GM23338 (cell line): ENCODE measurements at regions not wholly inside any gene's neighbourhood (a gene's known extent, or its start where the extent isn't known, plus 50 kb on each side); places are given as distances from the start of the nearest gene placed in this dataset.
A peak's percentile ranks its signal among the peaks of the same experiment; 100 is the strongest.

Source experiments
- ATAC-seq: fragments of 200-7000 bp; cut with Tn5 transposase; 3 replicates; pipeline ENCODE4 v1.9.1; 2020
- DNase-seq: peaks from one replicate; pipeline ENCODE4 v3.0.0-alpha.2; 2015; ENCODE audit warnings: low spot score
- H2AFZ ChIP-seq: fragments of 200-600 bp; sonication (generic); 2 replicates; pipeline ENCODE4 v1.8.0; 2016; ENCODE audit warnings: antibody characterized with exemption, mild to moderate bottlenecking, moderate library complexity
- H3F3A ChIP-seq: fragments of 200-600 bp; sonication (generic); replicated peaks from 2 replicates; pipeline ENCODE4 v1.8.0; 2017; ENCODE audit warnings: antibody characterized with exemption, mixed run types, low read depth
- H3K27ac ChIP-seq: fragments of 200-600 bp; sonication (generic); 2 replicates; pipeline ENCODE4 v1.6.1; 2016; ENCODE audit warnings: low read depth
- H3K27me3 ChIP-seq: fragments of 200-600 bp; sonication (generic); 2 replicates; pipeline ENCODE4 v1.8.0; 2016; ENCODE audit warnings: mild to moderate bottlenecking, mixed run types, moderate library complexity; ENCODE audit not compliant: insufficient read depth
- H3K36me3 ChIP-seq: fragments of 200-600 bp; sonication (generic); 2 replicates; pipeline ENCODE4 v1.8.0; 2016; ENCODE audit warnings: mild to moderate bottlenecking; ENCODE audit not compliant: insufficient read depth
- H3K4me1 ChIP-seq: fragments of 200-600 bp; sonication (generic); 2 replicates; pipeline ENCODE4 v1.8.0; 2016; ENCODE audit warnings: mild to moderate bottlenecking, moderate library complexity; ENCODE audit not compliant: insufficient read depth
- H3K4me2 ChIP-seq: fragments of 200-600 bp; sonication (generic); 2 replicates; pipeline ENCODE4 v1.7.1; 2017; ENCODE audit warnings: mixed run types
- H3K4me3 ChIP-seq: fragments of 200-600 bp; sonication (generic); 2 replicates; pipeline ENCODE4 v1.6.1; 2016; ENCODE audit warnings: mixed run types
- H3K79me2 ChIP-seq: fragments of 200-600 bp; sonication (generic); replicated peaks from 2 replicates; pipeline ENCODE4 v1.8.0; 2017; ENCODE audit warnings: mild to moderate bottlenecking; ENCODE audit not compliant: insufficient read depth
- H3K9me2 ChIP-seq: fragments of 200-600 bp; sonication (generic); 2 replicates; pipeline ENCODE4 v1.8.0; 2017; ENCODE audit not compliant: insufficient read depth
- H4K20me1 ChIP-seq: fragments of 200-600 bp; sonication (generic); replicated peaks from 2 replicates; pipeline ENCODE4 v1.8.0; 2017; ENCODE audit warnings: mild to moderate bottlenecking; ENCODE audit not compliant: insufficient read depth
- H3K27ac Mint-ChIP-seq: 2 replicates; pipeline ENCODE4 v1.8.0; 2020; ENCODE audit warnings: inconsistent platforms, mild to moderate bottlenecking, moderate library complexity, mixed read lengths
- H3K27me3 Mint-ChIP-seq: 3 replicates; pipeline ENCODE4 v1.8.0; 2022; ENCODE audit warnings: low read depth, mild to moderate bottlenecking, moderate library complexity, mixed read lengths, inconsistent platforms; ENCODE audit not compliant: insufficient read depth, poor library complexity
- H3K36me3 Mint-ChIP-seq: 3 replicates; pipeline ENCODE4 v1.8.0; 2021; ENCODE audit warnings: low read depth, mild to moderate bottlenecking, inconsistent platforms, moderate library complexity, mixed read lengths
- H3K4me1 Mint-ChIP-seq: 3 replicates; pipeline ENCODE4 v1.8.0; 2020; ENCODE audit warnings: mild to moderate bottlenecking, inconsistent platforms, mixed read lengths
- H3K4me3 Mint-ChIP-seq: 3 replicates; pipeline ENCODE4 v1.8.0; 2021; ENCODE audit warnings: moderate library complexity, mild to moderate bottlenecking, inconsistent platforms, mixed read lengths
- H3K9me3 Mint-ChIP-seq: 3 replicates; pipeline ENCODE4 v1.8.0; 2020; ENCODE audit warnings: moderate library complexity, mild to moderate bottlenecking, inconsistent platforms, mixed read lengths
- CREB1 ChIP-seq: fragments of 250-450 bp; sonication (Bioruptor Pico); IDR thresholded peaks from 2 replicates; pipeline ENCODE4 v1.5.0; 2020; ENCODE audit warnings: low read depth, mild to moderate bottlenecking, moderate library complexity
- EZH2 ChIP-seq: fragments of 200-600 bp; sonication (generic); IDR thresholded peaks from one replicate; pipeline ENCODE4 v1.8.0; 2017; ENCODE audit warnings: antibody characterized with exemption, mild to moderate bottlenecking, low read depth; ENCODE audit not compliant: unreplicated experiment
- EZH2phosphoT487 ChIP-seq: fragments of 200-600 bp; sonication (generic); IDR thresholded peaks from one replicate; pipeline ENCODE4 v1.8.1; 2018; ENCODE audit warnings: antibody characterized with exemption; ENCODE audit not compliant: unreplicated experiment
- JUNB ChIP-seq: IDR thresholded peaks from one replicate; pipeline ENCODE4 v1.6.1; 2016; ENCODE audit warnings: antibody characterized with exemption; ENCODE audit not compliant: unreplicated experiment
- NANOG ChIP-seq: IDR thresholded peaks from 2 replicates; pipeline ENCODE4 v1.6.1; 2016; ENCODE audit warnings: antibody characterized with exemption, borderline replicate concordance
- POLR2AphosphoS5 ChIP-seq: IDR thresholded peaks from 2 replicates; pipeline ENCODE4 v1.6.1; 2016; ENCODE audit warnings: antibody characterized with exemption, low read depth
- STAT1 ChIP-seq: IDR thresholded peaks from one replicate; pipeline ENCODE4 v1.6.1; 2016; ENCODE audit warnings: antibody characterized with exemption; ENCODE audit not compliant: unreplicated experiment
- ZNF114 ChIP-seq: fragments of 250-450 bp; sonication (Bioruptor Pico); IDR thresholded peaks from 2 replicates; pipeline ENCODE4 v1.5.0; 2020; ENCODE audit warnings: mild to moderate bottlenecking, moderate library complexity
- ZNF331 ChIP-seq: fragments of 250-450 bp; sonication (Bioruptor Pico); IDR thresholded peaks from 2 replicates; pipeline ENCODE4 v1.5.0; 2020; ENCODE audit warnings: low read depth, mild to moderate bottlenecking, moderate library complexity
- TF ChIP-seq, protein P1 (sequence below), 2 experiments: fragments of 200-600 bp in 1 of 2; sonication (generic) in 1 of 2; conservative IDR thresholded peaks; 2 replicates each; pipeline versions ENCODE4 v1.5.1 to v1.6.1; 2016 to 2017; ENCODE audit warnings: antibody characterized with exemption in 2 of 2, low read depth in 2 of 2, mild to moderate bottlenecking in 2 of 2, moderate library complexity in 1 of 2
- TF ChIP-seq, protein P2 (sequence below): fragments of 250-450 bp; sonication (Bioruptor Pico); IDR thresholded peaks from 2 replicates; pipeline ENCODE4 v1.5.0; 2020; ENCODE audit warnings: mild to moderate bottlenecking, moderate library complexity
- TF ChIP-seq, protein P3 (sequence below): IDR thresholded peaks from one replicate; pipeline ENCODE4 v1.6.1; 2018; ENCODE audit warnings: antibody characterized with exemption; ENCODE audit not compliant: unreplicated experiment
- TF ChIP-seq, protein P4 (sequence below): IDR thresholded peaks from 2 replicates; pipeline ENCODE4 v1.6.1; 2016; ENCODE audit warnings: antibody characterized with exemption

DNA sequence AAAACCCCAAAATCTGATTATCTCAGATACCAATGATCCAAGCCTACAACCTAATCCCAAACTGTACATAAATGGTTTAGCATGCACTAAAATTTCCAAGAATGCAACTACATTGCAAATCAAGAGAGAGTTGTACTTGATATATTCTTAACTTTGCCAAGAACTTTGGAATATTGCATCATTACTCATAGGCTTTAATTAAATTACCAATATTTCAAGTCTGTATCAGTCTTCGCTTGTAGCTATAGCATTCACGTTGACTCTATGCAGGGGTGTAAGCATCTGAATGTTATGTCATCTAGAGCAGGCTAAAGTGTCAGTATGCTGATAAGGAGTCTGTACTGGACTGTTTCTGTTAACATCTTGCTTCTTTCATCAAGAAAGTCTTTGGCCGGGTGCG lies 56.3 kb downstream of the FOXI3 start:
- TF ChIP-seq ZNF114 (CRISPR knock-in tag), result no peak
- no peak for TF ChIP-seq JUNB
- TF ChIP-seq, protein P1, sequence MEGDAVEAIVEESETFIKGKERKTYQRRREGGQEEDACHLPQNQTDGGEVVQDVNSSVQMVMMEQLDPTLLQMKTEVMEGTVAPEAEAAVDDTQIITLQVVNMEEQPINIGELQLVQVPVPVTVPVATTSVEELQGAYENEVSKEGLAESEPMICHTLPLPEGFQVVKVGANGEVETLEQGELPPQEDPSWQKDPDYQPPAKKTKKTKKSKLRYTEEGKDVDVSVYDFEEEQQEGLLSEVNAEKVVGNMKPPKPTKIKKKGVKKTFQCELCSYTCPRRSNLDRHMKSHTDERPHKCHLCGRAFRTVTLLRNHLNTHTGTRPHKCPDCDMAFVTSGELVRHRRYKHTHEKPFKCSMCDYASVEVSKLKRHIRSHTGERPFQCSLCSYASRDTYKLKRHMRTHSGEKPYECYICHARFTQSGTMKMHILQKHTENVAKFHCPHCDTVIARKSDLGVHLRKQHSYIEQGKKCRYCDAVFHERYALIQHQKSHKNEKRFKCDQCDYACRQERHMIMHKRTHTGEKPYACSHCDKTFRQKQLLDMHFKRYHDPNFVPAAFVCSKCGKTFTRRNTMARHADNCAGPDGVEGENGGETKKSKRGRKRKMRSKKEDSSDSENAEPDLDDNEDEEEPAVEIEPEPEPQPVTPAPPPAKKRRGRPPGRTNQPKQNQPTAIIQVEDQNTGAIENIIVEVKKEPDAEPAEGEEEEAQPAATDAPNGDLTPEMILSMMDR (conservative IDR thresholded peaks at IDR 0.05; ENCODE audit: low read depth in 2 of 2), result no peak
- TF ChIP-seq, protein P2, sequence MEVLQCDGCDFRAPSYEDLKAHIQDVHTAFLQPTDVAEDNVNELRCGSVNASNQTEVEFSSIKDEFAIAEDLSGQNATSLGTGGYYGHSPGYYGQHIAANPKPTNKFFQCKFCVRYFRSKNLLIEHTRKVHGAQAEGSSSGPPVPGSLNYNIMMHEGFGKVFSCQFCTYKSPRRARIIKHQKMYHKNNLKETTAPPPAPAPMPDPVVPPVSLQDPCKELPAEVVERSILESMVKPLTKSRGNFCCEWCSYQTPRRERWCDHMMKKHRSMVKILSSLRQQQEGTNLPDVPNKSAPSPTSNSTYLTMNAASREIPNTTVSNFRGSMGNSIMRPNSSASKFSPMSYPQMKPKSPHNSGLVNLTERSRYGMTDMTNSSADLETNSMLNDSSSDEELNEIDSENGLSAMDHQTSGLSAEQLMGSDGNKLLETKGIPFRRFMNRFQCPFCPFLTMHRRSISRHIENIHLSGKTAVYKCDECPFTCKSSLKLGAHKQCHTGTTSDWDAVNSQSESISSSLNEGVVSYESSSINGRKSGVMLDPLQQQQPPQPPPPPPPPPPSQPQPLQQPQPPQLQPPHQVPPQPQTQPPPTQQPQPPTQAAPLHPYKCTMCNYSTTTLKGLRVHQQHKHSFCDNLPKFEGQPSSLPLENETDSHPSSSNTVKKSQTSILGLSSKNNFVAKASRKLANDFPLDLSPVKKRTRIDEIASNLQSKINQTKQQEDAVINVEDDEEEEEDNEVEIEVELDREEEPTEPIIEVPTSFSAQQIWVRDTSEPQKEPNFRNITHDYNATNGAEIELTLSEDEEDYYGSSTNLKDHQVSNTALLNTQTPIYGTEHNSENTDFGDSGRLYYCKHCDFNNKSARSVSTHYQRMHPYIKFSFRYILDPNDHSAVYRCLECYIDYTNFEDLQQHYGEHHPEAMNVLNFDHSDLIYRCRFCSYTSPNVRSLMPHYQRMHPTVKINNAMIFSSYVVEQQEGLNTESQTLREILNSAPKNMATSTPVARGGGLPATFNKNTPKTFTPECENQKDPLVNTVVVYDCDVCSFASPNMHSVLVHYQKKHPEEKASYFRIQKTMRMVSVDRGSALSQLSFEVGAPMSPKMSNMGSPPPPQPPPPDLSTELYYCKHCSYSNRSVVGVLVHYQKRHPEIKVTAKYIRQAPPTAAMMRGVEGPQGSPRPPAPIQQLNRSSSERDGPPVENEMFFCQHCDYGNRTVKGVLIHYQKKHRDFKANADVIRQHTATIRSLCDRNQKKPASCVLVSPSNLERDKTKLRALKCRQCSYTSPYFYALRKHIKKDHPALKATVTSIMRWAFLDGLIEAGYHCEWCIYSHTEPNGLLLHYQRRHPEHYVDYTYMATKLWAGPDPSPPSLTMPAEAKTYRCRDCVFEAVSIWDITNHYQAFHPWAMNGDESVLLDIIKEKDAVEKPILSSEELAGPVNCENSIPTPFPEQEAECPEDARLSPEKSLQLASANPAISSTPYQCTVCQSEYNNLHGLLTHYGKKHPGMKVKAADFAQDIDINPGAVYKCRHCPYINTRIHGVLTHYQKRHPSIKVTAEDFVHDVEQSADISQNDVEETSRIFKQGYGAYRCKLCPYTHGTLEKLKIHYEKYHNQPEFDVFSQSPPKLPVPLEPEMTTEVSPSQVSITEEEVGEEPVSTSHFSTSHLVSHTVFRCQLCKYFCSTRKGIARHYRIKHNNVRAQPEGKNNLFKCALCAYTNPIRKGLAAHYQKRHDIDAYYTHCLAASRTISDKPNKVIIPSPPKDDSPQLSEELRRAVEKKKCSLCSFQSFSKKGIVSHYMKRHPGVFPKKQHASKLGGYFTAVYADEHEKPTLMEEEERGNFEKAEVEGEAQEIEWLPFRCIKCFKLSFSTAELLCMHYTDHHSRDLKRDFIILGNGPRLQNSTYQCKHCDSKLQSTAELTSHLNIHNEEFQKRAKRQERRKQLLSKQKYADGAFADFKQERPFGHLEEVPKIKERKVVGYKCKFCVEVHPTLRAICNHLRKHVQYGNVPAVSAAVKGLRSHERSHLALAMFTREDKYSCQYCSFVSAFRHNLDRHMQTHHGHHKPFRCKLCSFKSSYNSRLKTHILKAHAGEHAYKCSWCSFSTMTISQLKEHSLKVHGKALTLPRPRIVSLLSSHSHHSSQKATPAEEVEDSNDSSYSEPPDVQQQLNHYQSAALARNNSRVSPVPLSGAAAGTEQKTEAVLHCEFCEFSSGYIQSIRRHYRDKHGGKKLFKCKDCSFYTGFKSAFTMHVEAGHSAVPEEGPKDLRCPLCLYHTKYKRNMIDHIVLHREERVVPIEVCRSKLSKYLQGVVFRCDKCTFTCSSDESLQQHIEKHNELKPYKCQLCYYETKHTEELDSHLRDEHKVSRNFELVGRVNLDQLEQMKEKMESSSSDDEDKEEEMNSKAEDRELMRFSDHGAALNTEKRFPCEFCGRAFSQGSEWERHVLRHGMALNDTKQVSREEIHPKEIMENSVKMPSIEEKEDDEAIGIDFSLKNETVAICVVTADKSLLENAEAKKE (CRISPR knock-in tag), result no peak
- no peak for TF ChIP-seq CREB1
- no peak for TF ChIP-seq STAT1
- TF ChIP-seq ZNF331 (CRISPR knock-in tag), result no peak
- no peak for TF ChIP-seq EZH2
- TF ChIP-seq NANOG, result no peak
- TF ChIP-seq EZH2phosphoT487, result no peak
- no peak for TF ChIP-seq POLR2AphosphoS5
- TF ChIP-seq, protein P3, sequence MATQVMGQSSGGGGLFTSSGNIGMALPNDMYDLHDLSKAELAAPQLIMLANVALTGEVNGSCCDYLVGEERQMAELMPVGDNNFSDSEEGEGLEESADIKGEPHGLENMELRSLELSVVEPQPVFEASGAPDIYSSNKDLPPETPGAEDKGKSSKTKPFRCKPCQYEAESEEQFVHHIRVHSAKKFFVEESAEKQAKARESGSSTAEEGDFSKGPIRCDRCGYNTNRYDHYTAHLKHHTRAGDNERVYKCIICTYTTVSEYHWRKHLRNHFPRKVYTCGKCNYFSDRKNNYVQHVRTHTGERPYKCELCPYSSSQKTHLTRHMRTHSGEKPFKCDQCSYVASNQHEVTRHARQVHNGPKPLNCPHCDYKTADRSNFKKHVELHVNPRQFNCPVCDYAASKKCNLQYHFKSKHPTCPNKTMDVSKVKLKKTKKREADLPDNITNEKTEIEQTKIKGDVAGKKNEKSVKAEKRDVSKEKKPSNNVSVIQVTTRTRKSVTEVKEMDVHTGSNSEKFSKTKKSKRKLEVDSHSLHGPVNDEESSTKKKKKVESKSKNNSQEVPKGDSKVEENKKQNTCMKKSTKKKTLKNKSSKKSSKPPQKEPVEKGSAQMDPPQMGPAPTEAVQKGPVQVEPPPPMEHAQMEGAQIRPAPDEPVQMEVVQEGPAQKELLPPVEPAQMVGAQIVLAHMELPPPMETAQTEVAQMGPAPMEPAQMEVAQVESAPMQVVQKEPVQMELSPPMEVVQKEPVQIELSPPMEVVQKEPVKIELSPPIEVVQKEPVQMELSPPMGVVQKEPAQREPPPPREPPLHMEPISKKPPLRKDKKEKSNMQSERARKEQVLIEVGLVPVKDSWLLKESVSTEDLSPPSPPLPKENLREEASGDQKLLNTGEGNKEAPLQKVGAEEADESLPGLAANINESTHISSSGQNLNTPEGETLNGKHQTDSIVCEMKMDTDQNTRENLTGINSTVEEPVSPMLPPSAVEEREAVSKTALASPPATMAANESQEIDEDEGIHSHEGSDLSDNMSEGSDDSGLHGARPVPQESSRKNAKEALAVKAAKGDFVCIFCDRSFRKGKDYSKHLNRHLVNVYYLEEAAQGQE, result no peak
- TF ChIP-seq, protein P4, sequence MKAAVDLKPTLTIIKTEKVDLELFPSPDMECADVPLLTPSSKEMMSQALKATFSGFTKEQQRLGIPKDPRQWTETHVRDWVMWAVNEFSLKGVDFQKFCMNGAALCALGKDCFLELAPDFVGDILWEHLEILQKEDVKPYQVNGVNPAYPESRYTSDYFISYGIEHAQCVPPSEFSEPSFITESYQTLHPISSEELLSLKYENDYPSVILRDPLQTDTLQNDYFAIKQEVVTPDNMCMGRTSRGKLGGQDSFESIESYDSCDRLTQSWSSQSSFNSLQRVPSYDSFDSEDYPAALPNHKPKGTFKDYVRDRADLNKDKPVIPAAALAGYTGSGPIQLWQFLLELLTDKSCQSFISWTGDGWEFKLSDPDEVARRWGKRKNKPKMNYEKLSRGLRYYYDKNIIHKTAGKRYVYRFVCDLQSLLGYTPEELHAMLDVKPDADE, result no peak
- H3K9me2 ChIP-seq, result no peaks in the 10 kb centered on the region
- H3K4me2 ChIP-seq, result no peak overlapping the region
- H3K4me1 ChIP-seq, result 0 out of 2 replicates have a peak, but pooled peaks cover 5% of the 10 kb centered on the region
- no peaks in the 10 kb centered on the region for H3K27me3 ChIP-seq
- H3K79me2 ChIP-seq, result no peaks in the 10 kb centered on the region
- peaks cover 10% of the 10 kb centered on the region for H3K4me1 Mint-ChIP-seq
- H3K4me3 Mint-ChIP-seq, result no peak overlapping the region
- H3K27me3 Mint-ChIP-seq, result no peaks in the 10 kb centered on the region
- H3K27ac Mint-ChIP-seq, result no peak overlapping the region
- H3K36me3 Mint-ChIP-seq, result no peaks in the 10 kb centered on the region
- H2AFZ ChIP-seq, result 0 out of 2 replicates have a peak overlapping the region, but pooled peaks have one; percentile 18
- H3K9me3 Mint-ChIP-seq, result no peaks in the 10 kb centered on the region
- ATAC-seq, result no peak
- H3F3A ChIP-seq, result no peaks in the 10 kb centered on the region
- H3K27ac ChIP-seq, result no peak overlapping the region
- no peaks in the 10 kb centered on the region for H4K20me1 ChIP-seq
- no peak overlapping the region for H3K4me3 ChIP-seq
- no peaks in the 10 kb centered on the region for H3K36me3 ChIP-seq
- no peak for DNase-seq
